Muscle of leg (tissue), 3 donors: ENCODE measurements at regions not wholly inside any gene's neighbourhood (a gene's known extent, or its start where the extent isn't known, plus 50 kb on each side); places are given as distances from the start of the nearest gene placed in this dataset.
A peak's percentile ranks its signal among the peaks of the same experiment; 100 is the strongest.
"Not testable (repeated sequence)": the region's sequence is repeated elsewhere in the genome, so short reads cannot be mapped to it uniquely, and the experiment has no call there.

Experiments
- DNase-seq: peaks from one replicate; pipeline ENCODE4 v3.0.0; 2013
- H3K27ac ChIP-seq: one replicate; pipeline ENCODE4 v1.5.1; 2013; ENCODE audit warnings: mild to moderate bottlenecking, low read length, control low read depth
- H3K27me3 ChIP-seq: one replicate; pipeline ENCODE4 v1.6.1; 2013; ENCODE audit warnings: low read length; ENCODE audit not compliant: control insufficient read depth, insufficient read depth
- H3K36me3 ChIP-seq: one replicate; pipeline ENCODE4 v1.6.1; 2013; ENCODE audit warnings: low read length; ENCODE audit not compliant: control insufficient read depth, insufficient read depth
- H3K4me1 ChIP-seq: one replicate; pipeline ENCODE4 v1.6.1; 2013; ENCODE audit warnings: low read length; ENCODE audit not compliant: control insufficient read depth, insufficient read depth
- H3K4me3 ChIP-seq: one replicate; pipeline ENCODE4 v1.5.1; 2013; ENCODE audit warnings: low read length, control low read depth
- H3K9me3 ChIP-seq: replicated peaks from 2 replicates; pipeline ENCODE4 v1.6.1; 2013; ENCODE audit warnings: low read depth, low read length; ENCODE audit not compliant: control insufficient read depth
- WGBS: methylation state at CpG from one replicate; pipeline ENCODE4 v1.1.5; 2013; ENCODE audit warnings: missing lambda C conversion rate; ENCODE audit not compliant: insufficient coverage; 5-methylcytosine and 5-hydroxymethylcytosine counted together

- Histone ChIP-seq H3K4me3 (no peak overlapping the region), H3K27ac (no peak overlapping the region), H3K36me3 (no peaks in the 10 kb centered on the region), H3K4me1 (no peaks in the 10 kb centered on the region), H3K27me3 (no peaks in the 10 kb centered on the region), H3K9me3 (no peaks in the 10 kb centered on the region)
- WGBS, result no CpG with 5 or more reads among the region's 4 CpGs
- no peak for DNase-seq
These were observed 122.3 kb upstream of the MDFIC start for GRCh38 chr7:114799628-114800028.

DNA sequence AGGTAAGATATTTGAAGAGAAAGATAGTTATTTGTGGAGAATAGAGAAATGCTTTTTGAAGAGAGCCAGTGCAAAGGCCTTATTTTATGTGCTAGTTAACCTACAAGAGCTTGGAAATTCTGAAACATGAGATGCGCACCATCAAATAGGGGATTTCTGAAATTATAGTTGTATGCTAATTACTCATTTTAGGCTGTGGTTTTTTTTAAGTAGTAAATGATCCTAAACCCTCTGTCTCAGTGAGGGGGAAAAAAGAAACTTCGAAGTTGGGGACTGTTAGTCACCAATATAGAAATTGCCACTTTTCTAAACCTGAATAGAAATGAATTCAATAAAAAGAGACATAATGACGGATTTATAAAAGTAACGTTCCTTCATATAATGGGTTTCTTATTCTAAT, 119.3 kb upstream of the MDFIC start:
- Histone ChIP-seq H3K4me3 (no peak overlapping the region), H3K36me3 (no peaks in the 10 kb centered on the region), H3K27ac (no peak overlapping the region), H3K27me3 (no peaks in the 10 kb centered on the region), H3K9me3 (no peaks in the 10 kb centered on the region), H3K4me1 (no peaks in the 10 kb centered on the region)
- DNase-seq, result no peak
- WGBS, result no CpG with 5 or more reads among the region's 4 CpGs

GRCh38 chr7:114806590-114807162, 115.2 kb upstream of the MDFIC start:
- Histone ChIP-seq H3K4me3 (no peak overlapping the region), H3K9me3 (no peaks in the 10 kb centered on the region), H3K4me1 (no peaks in the 10 kb centered on the region), H3K36me3 (no peaks in the 10 kb centered on the region), H3K27ac (no peak overlapping the region), H3K27me3 (no peaks in the 10 kb centered on the region)
- peak; percentile 19 for DNase-seq
- WGBS, result no CpG with 5 or more reads among the region's 2 CpGs

GRCh38 chr7:114812570-114812969, 109.3 kb upstream of the MDFIC start:
- no CpG with 5 or more reads among the region's 1 CpG for WGBS
- Histone ChIP-seq H3K4me3 (no peak overlapping the region), H3K4me1 (no peaks in the 10 kb centered on the region), H3K36me3 (no peaks in the 10 kb centered on the region), H3K27ac (no peak overlapping the region), H3K9me3 (no peaks in the 10 kb centered on the region), H3K27me3 (no peaks in the 10 kb centered on the region)
- DNase-seq, result peak; percentile 48

- Histone ChIP-seq H3K9me3 (no peaks in the 10 kb centered on the region), H3K4me3 (no peak overlapping the region), H3K36me3 (no peaks in the 10 kb centered on the region), H3K27me3 (no peaks in the 10 kb centered on the region), H3K27ac (no peak overlapping the region), H3K4me1 (no peaks in the 10 kb centered on the region)
- 92% methylated on average over 1 of the region's 3 CpGs for whole genome bisulfite sequencing
- no peak for DNase-seq
These were observed 108.3 kb upstream of the MDFIC start for GRCh38 chr7:114813624-114814023.

DNA sequence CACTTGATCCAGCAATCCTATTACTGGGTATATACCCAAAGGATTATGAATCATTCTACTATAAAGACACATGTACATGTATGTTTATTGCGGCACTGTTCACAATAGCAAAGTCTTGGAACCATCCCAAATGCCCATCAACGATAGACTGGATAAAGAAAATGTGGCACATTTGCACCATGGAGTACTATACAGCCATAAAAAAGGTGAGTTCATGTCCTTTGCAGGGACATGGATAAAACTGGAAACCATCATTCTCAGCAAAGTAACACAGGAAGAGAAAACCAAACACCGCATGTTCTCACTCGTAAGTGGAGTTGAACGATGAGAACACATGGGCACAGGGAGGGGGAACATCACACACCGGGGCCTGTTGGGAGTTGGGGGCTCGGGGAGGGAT, 104.9 kb upstream of the MDFIC start:
- H3K27me3 ChIP-seq, DNase-seq, H3K36me3 ChIP-seq, H3K4me1 ChIP-seq, H3K9me3 ChIP-seq, H3K27ac ChIP-seq, H3K4me3 ChIP-seq: not testable (repeated sequence)
- WGBS, result no CpG with 5 or more reads among the region's 7 CpGs

DNA sequence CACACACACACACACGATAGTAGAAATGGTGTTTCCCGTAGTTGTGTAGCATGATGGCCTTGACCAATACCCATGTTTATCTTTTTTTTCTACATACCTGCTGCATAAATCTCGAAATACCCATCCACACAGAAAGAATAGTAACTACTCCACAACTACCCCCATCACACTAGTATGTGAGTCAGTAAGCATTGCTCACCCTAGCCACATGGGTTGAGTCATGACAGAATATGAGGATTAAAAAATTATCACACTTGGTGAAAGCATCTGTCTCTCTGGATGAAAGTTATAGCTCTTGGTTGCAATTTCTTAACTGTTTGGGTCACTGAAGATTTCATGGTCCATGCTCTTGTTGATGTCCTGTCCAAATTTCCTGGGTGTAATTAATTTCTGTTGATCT, 103.4 kb upstream of the MDFIC start:
- Histone ChIP-seq H3K4me3 (no peak overlapping the region), H3K4me1 (peaks cover 5% of the 10 kb centered on the region), H3K36me3 (no peaks in the 10 kb centered on the region), H3K9me3 (no peaks in the 10 kb centered on the region), H3K27ac (no peak overlapping the region), H3K27me3 (no peaks in the 10 kb centered on the region)
- no CpG with 5 or more reads among the region's 3 CpGs for WGBS
- peak; percentile 34 for DNase-seq

- no peaks in the 10 kb centered on the region for H3K27me3 ChIP-seq
- no peak overlapping the region for H3K27ac ChIP-seq
- DNase-seq, result peak; percentile 86
- no peaks in the 10 kb centered on the region for H3K9me3 ChIP-seq
- H3K4me1 ChIP-seq, result peaks cover 5% of the 10 kb centered on the region
- H3K4me3 ChIP-seq, result no peak overlapping the region
- H3K36me3 ChIP-seq, result no peaks in the 10 kb centered on the region
- 65% methylated on average over 2 of the region's 3 CpGs for WGBS
These were observed 102.1 kb upstream of the MDFIC start for GRCh38 chr7:114819616-114820362.

- Histone ChIP-seq H3K4me3 (no peak overlapping the region), H3K4me1 (peaks cover 5% of the 10 kb centered on the region), H3K36me3 (no peaks in the 10 kb centered on the region), H3K27me3 (no peaks in the 10 kb centered on the region), H3K9me3 (no peaks in the 10 kb centered on the region), H3K27ac (no peak overlapping the region)
- peak; percentile 80 for DNase-seq
- no CpG with 5 or more reads among the region's 6 CpGs for WGBS
These were observed 100.6 kb upstream of the MDFIC start for GRCh38 chr7:114821030-114821900.

DNA sequence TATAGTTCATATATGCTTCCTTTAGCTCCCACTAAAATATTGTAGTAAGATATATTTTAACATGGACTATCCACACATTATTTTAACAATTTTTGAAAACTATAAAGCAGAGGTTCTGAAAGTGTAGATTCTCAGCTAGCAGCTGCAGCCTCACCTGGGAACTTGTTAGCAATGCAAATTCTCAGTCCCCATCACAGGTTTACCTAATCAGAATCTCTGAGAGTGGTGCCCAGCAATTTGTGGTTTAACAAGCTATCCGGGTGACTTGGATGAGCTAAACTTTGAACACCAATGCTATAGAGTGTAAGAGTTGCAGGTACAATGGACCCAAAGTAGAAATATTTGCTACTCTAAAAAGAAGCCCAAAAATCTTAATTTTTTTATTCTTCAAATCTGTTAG, 99.8 kb upstream of the MDFIC start:
- H3K9me3 ChIP-seq, result no peaks in the 10 kb centered on the region
- no peak overlapping the region for H3K27ac ChIP-seq
- no peak overlapping the region for H3K4me3 ChIP-seq
- WGBS, result no CpG with 5 or more reads among the region's 1 CpG
- peaks cover 5% of the 10 kb centered on the region for H3K4me1 ChIP-seq
- no peak for DNase-seq
- no peaks in the 10 kb centered on the region for H3K27me3 ChIP-seq
- H3K36me3 ChIP-seq, result no peaks in the 10 kb centered on the region
